K562 (cell line): ENCODE measurements at regions not wholly inside any gene's neighbourhood (a gene's known extent, or its start where the extent isn't known, plus 50 kb on each side); places are given as distances from the start of the nearest gene placed in this dataset.

ENCODE experiments used
- BACH1 ChIP-seq: fragments of 200-800 bp; sonication (Bioruptor generic); IDR thresholded peaks from 2 replicates; pipeline ENCODE4 v1.6.1; 2016; ENCODE audit warnings: missing genetic modification characterization, missing compliant biosample characterization
- CC2D1A ChIP-seq: fragments of 450-650 bp; IDR thresholded peaks from 2 replicates; pipeline ENCODE4 v1.6.1; 2017; ENCODE audit warnings: mild to moderate bottlenecking
- ESRRB ChIP-seq: fragments of 250-450 bp; sonication (Bioruptor Pico); IDR thresholded peaks from 2 replicates; pipeline ENCODE4 v1.5.0; 2020; ENCODE audit warnings: mild to moderate bottlenecking, moderate library complexity, borderline replicate concordance
- MYNN ChIP-seq, 2 experiments: sonication (generic); formaldehyde crosslinking in 1 of 2; IDR thresholded peaks; 2 replicates each; pipeline versions ENCODE4 v1.5.0 to v1.6.1; 2016 to 2020; ENCODE audit warnings: antibody characterized with exemption in 1 of 2, missing genetic modification reagents in 1 of 2
- NFE2L1 ChIP-seq: fragments of 450-650 bp; IDR thresholded peaks from 2 replicates; pipeline ENCODE4 v1.6.1; 2016; ENCODE audit warnings: missing genetic modification characterization, low read depth, mild to moderate bottlenecking, missing compliant biosample characterization, moderate library complexity, borderline replicate concordance
- NR2C1 ChIP-seq, 2 experiments: fragments of 450-650 bp; IDR thresholded peaks; 2 replicates each; pipeline ENCODE4 v1.6.1; 2017; ENCODE audit warnings: mild to moderate bottlenecking in 2 of 2, antibody characterized with exemption in 1 of 2, inconsistent platforms in 1 of 2, missing compliant biosample characterization in 1 of 2, missing genetic modification characterization in 1 of 2
- NR4A1 ChIP-seq, 2 experiments: fragments of 250-450 bp in 1 of 2; fragments of 450-650 bp in 1 of 2; sonication (Bioruptor Pico) in 1 of 2; IDR thresholded peaks; 2 replicates each; pipeline versions ENCODE4 v1.4.0 to v1.6.1; 2016 to 2020; ENCODE audit warnings: mild to moderate bottlenecking in 2 of 2, missing compliant biosample characterization in 1 of 2, missing genetic modification characterization in 1 of 2, moderate library complexity in 1 of 2
- PCBP2 ChIP-seq: fragments of 200-400 bp; formaldehyde crosslinking; IDR thresholded peaks from 2 replicates; pipeline ENCODE4 v1.6.1; 2018; ENCODE audit warnings: low read length, low read depth, mild to moderate bottlenecking, moderate library complexity; ENCODE audit not compliant: poor library complexity, severe bottlenecking
- PHF8 ChIP-seq: fragments of 200-600 bp; sonication (generic); IDR thresholded peaks from 2 replicates; pipeline ENCODE4 v1.6.1; 2012; ENCODE audit warnings: mixed run types, mild to moderate bottlenecking, inconsistent platforms, low read length, moderate library complexity, borderline replicate concordance
- RBM39 ChIP-seq: fragments of 200-400 bp; formaldehyde crosslinking; optimal IDR thresholded peaks from 2 replicates; pipeline ENCODE3; 2018; ENCODE audit warnings: low read depth, low read length
- SIRT6 ChIP-seq: IDR thresholded peaks from one replicate; pipeline ENCODE4 v1.6.1; 2012; ENCODE audit warnings: low read depth, mild to moderate bottlenecking, control low read depth, inconsistent platforms, low read length, moderate library complexity
- SRSF3 ChIP-seq: fragments of 200-400 bp; formaldehyde crosslinking; IDR thresholded peaks from 2 replicates; pipeline ENCODE4 v1.6.1; 2016; ENCODE audit warnings: mild to moderate bottlenecking, low read length, moderate library complexity; ENCODE audit not compliant: insufficient read depth
- ZBED1 ChIP-seq: IDR thresholded peaks from 2 replicates; pipeline ENCODE4 v1.6.1; 2014
- ZFX ChIP-seq: sonication (generic); formaldehyde crosslinking; IDR thresholded peaks from 2 replicates; pipeline ENCODE4 v1.8.0; 2022; ENCODE audit warnings: mild to moderate bottlenecking, missing genetic modification reagents, moderate library complexity
- ZNF12 ChIP-seq: sonication (generic); formaldehyde crosslinking; IDR thresholded peaks from 2 replicates; pipeline ENCODE4 v1.4.0; 2020; ENCODE audit warnings: mild to moderate bottlenecking, missing genetic modification reagents
- ZNF197 ChIP-seq: fragments of 200-800 bp; sonication (Bioruptor generic); IDR thresholded peaks from 2 replicates; pipeline ENCODE4 v1.6.1; 2016; ENCODE audit warnings: low read depth, missing genetic modification characterization, missing compliant biosample characterization
- ZNF232 ChIP-seq: sonication (generic); formaldehyde crosslinking; IDR thresholded peaks from 2 replicates; pipeline ENCODE4 v1.8.0; 2022; ENCODE audit warnings: mild to moderate bottlenecking, missing genetic modification reagents
- ZNF644 ChIP-seq: fragments of 200-800 bp; sonication (Bioruptor generic); IDR thresholded peaks from 2 replicates; pipeline ENCODE4 v1.6.1; 2016; ENCODE audit warnings: low read depth, missing genetic modification characterization, missing compliant biosample characterization
- TF ChIP-seq, protein P1 (sequence below): fragments of 450-650 bp; formaldehyde crosslinking; IDR thresholded peaks from 2 replicates; pipeline ENCODE4 v1.4.0; 2022; ENCODE audit warnings: missing genetic modification characterization
- TF ChIP-seq, protein P2 (sequence below): fragments of 250-450 bp; sonication (Bioruptor Pico); IDR thresholded peaks from 2 replicates; pipeline ENCODE4 v1.5.0; 2021
- TF ChIP-seq, protein P3 (sequence below): fragments of 450-650 bp; IDR thresholded peaks from 2 replicates; pipeline ENCODE4 v1.6.1; 2018; ENCODE audit not compliant: partially characterized antibody
- TF ChIP-seq, protein P4 (sequence below): fragments of 450-650 bp; formaldehyde crosslinking; IDR thresholded peaks from 2 replicates; pipeline ENCODE4 v1.4.0; 2022; ENCODE audit warnings: mild to moderate bottlenecking, moderate library complexity

DNA sequence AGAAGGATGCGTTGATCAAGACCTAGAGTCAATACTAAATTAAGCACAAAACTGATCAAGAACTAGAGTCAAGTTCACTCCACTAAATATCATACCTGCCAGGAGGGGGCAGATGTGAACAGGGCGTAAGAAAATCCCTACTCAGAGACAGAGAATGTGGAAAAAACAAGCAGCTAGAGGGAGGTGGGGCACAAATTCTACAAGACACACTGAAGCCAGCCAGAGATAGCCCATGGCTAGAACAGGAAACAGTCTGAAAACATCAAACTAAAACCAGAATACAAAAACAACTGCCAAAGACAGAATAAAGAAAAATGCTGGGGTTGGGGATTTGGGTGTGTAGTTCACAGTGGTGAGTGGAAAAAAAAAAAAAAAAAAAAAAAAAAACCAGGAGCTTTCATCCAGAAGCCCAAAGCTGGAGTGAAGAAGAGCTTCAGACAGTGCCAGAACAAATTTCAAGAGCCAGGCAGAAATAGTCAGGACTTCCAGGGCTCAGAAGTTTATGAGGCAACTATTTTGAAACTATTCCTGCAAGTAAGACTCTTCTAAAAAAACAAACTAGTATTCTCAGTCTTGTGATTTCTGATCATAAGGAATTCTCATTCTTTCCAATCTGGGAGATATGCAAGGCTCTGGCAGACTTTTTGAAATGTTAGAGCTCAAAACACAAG is 118.3 kb downstream of the CCDC71L start (continued):
- TF ChIP-seq ZNF644 = peak; percentile 86
- peak; percentile 97 for TF ChIP-seq CC2D1A
- no peak for TF ChIP-seq ZBED1
- TF ChIP-seq BACH1 (tag) = peak; percentile 60; the same call in 1 of the 2 replicates
- TF ChIP-seq NR4A1 (CRISPR knock-in tag; IDR thresholded peaks at IDR 0.05) = no peak
- no peak for TF ChIP-seq NR4A1 (tag; IDR thresholded peaks at IDR 0.05)
- TF ChIP-seq, protein P1, sequence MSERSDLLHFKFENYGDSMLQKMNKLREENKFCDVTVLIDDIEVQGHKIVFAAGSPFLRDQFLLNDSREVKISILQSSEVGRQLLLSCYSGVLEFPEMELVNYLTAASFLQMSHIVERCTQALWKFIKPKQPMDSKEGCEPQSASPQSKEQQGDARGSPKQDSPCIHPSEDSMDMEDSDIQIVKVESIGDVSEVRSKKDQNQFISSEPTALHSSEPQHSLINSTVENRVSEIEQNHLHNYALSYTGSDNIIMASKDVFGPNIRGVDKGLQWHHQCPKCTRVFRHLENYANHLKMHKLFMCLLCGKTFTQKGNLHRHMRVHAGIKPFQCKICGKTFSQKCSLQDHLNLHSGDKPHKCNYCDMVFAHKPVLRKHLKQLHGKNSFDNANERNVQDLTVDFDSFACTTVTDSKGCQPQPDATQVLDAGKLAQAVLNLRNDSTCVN (CRISPR knock-in tag) = no peak
- TF ChIP-seq, protein P2, sequence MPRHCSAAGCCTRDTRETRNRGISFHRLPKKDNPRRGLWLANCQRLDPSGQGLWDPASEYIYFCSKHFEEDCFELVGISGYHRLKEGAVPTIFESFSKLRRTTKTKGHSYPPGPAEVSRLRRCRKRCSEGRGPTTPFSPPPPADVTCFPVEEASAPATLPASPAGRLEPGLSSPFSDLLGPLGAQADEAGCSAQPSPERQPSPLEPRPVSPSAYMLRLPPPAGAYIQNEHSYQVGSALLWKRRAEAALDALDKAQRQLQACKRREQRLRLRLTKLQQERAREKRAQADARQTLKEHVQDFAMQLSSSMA (CRISPR knock-in tag) = no peak
- no peak for TF ChIP-seq MYNN (IDR thresholded peaks at IDR 0.05)
- no peak for TF ChIP-seq MYNN (CRISPR knock-in tag; IDR thresholded peaks at IDR 0.05)
- TF ChIP-seq ESRRB = no peak
- TF ChIP-seq, protein P3, sequence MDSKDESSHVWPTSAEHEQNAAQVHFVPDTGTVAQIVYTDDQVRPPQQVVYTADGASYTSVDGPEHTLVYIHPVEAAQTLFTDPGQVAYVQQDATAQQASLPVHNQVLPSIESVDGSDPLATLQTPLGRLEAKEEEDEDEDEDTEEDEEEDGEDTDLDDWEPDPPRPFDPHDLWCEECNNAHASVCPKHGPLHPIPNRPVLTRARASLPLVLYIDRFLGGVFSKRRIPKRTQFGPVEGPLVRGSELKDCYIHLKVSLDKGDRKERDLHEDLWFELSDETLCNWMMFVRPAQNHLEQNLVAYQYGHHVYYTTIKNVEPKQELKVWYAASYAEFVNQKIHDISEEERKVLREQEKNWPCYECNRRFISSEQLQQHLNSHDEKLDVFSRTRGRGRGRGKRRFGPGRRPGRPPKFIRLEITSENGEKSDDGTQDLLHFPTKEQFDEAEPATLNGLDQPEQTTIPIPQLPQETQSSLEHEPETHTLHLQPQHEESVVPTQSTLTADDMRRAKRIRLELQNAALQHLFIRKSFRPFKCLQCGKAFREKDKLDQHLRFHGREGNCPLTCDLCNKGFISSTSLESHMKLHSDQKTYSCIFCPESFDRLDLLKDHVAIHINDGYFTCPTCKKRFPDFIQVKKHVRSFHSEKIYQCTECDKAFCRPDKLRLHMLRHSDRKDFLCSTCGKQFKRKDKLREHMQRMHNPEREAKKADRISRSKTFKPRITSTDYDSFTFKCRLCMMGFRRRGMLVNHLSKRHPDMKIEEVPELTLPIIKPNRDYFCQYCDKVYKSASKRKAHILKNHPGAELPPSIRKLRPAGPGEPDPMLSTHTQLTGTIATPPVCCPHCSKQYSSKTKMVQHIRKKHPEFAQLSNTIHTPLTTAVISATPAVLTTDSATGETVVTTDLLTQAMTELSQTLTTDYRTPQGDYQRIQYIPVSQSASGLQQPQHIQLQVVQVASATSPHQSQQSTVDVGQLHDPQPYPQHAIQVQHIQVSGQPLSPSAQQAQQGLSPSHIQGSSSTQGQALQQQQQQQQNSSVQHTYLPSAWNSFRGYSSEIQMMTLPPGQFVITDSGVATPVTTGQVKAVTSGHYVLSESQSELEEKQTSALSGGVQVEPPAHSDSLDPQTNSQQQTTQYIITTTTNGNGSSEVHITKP = no peak
- no peak for TF ChIP-seq ZNF12 (CRISPR knock-in tag)
- TF ChIP-seq SRSF3 = no peak
- no peak for TF ChIP-seq RBM39
- TF ChIP-seq ZNF197 (CRISPR knock-in tag) = no peak
- no peak for TF ChIP-seq NFE2L1 (tag)
- TF ChIP-seq ZNF232 (CRISPR knock-in tag) = no peak
- no peak for TF ChIP-seq SIRT6
- TF ChIP-seq PCBP2 = no peak
- TF ChIP-seq ZFX (CRISPR knock-in tag) = no peak
- no peak for TF ChIP-seq PHF8
- no peak; the same call in 1 of the 2 replicates for TF ChIP-seq NR2C1 (IDR thresholded peaks at IDR 0.05)
- TF ChIP-seq NR2C1 (tag; IDR thresholded peaks at IDR 0.05) = no peak
- TF ChIP-seq, protein P4, sequence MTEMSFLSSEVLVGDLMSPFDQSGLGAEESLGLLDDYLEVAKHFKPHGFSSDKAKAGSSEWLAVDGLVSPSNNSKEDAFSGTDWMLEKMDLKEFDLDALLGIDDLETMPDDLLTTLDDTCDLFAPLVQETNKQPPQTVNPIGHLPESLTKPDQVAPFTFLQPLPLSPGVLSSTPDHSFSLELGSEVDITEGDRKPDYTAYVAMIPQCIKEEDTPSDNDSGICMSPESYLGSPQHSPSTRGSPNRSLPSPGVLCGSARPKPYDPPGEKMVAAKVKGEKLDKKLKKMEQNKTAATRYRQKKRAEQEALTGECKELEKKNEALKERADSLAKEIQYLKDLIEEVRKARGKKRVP = no peak
